GM10248 (cell line): ENCODE measurements at regions not wholly inside any gene's neighbourhood (a gene's known extent, or its start where the extent isn't known, plus 50 kb on each side); places are given as distances from the start of the nearest gene placed in this dataset.

Experiments used
- CTCF ChIA-PET: fragments of 300-600 bp; sonication (Branson Sonifier 250); formaldehyde crosslinking; extraction: SDS; loops from one replicate; lab custom pipeline; 2021; ENCODE audit warnings: antibody characterized with exemption; lab: Yijun Ruan, JAX
- POLR2A ChIA-PET: fragments of 350-650 bp; sonication (Branson Sonifier 250); formaldehyde crosslinking; extraction: SDS; loops from one replicate; lab custom pipeline; 2020; ENCODE audit warnings: antibody characterized with exemption; lab: Yijun Ruan, JAX
- DNase-seq: peaks from one replicate; pipeline ENCODE4 v3.0.0; 2012; ENCODE audit errors: extremely low spot score
- CTCF ChIP-seq: IDR thresholded peaks from 2 replicates; pipeline ENCODE4 v1.5.1; 2012; ENCODE audit warnings: mild to moderate bottlenecking, low read depth; ENCODE audit errors: extremely low read depth, missing control alignments, control extremely low read depth

GRCh38 chr6:48472535-48472934 lies 361.5 kb upstream of the PTCHD4 start:
- POLR2A ChIA-PET, result no interaction called here
- CTCF ChIA-PET, result interaction anchor here (0.8 kb wide), 1 partner anchor 9 kb away, joined by 3 read pairs; no protein-coding TSS in a partner anchor
- TF ChIP-seq CTCF, result no peak

DNA sequence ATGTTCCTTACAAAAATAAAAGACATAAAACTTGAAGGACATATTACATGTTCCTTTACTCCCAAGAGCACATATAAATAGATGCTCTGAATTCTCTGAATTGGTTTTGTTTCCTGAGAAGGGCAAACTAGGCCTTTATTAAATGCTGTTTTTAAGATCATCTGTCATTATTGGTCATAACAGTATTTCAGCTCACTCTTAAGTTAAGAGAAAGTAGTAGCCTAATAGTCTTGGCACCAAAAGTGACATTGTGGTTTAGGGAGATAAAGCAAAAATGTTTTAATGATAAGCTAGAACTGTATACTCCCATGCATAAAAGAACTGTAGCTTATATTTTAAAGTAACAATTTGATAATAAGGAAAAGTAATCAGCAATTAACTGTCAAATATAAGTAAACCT lies 361.1 kb upstream of the PTCHD4 start:
- no peak for TF ChIP-seq CTCF
- ChIA-PET CTCF (interaction anchor here (0.8 kb wide), 1 partner anchor 8 kb away, joined by 3 read pairs; no protein-coding TSS in a partner anchor), POLR2A (no interaction called here)
- no peak for DNase-seq

More at GRCh38 chr6:48472535-48472934, 361.5 kb upstream of the PTCHD4 start:
- no peak for DNase-seq

GRCh38 chr6:48471326-48471725 lies 360.3 kb upstream of the PTCHD4 start:
- POLR2A ChIA-PET, result no interaction called here
- CTCF ChIA-PET, result no interaction called here
- no peak for TF ChIP-seq CTCF
- DNase-seq, result no peak

DNA sequence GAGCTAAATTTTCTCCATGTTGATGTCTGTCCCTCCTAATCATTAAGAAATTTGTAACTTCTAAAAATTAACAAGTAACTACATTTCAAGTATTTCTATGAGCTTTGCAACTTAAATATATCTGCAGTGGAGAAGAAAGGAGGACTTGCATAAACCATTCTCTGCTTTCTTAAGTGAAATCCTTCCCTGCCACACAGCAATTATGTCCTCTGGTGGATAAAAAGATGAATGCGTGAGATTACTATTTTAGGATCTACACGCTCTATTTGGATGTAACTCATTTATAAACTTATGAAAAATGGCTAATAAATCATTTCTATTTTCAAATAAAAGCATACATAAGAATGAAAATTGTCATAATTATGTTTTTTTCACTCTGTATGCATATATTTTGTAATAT lies 338.0 kb upstream of the PTCHD4 start:
- no peak for DNase-seq
- TF ChIP-seq CTCF, result no peak
- ChIA-PET CTCF (no interaction called here), POLR2A (no interaction called here)

GRCh38 chr6:48447251-48447650 lies 336.3 kb upstream of the PTCHD4 start:
- DNase-seq, result no peak
- POLR2A ChIA-PET, result no interaction called here
- CTCF ChIA-PET, result no interaction called here
- no peak for TF ChIP-seq CTCF

GRCh38 chr6:48429610-48430009 lies 318.6 kb upstream of the PTCHD4 start:
- CTCF ChIA-PET, result interaction anchor here (1.7 kb wide), 1 partner anchor 178 kb away, joined by 3 read pairs; no protein-coding TSS in a partner anchor
- POLR2A ChIA-PET, result no interaction called here
- TF ChIP-seq CTCF, result no peak
- no peak for DNase-seq

DNA sequence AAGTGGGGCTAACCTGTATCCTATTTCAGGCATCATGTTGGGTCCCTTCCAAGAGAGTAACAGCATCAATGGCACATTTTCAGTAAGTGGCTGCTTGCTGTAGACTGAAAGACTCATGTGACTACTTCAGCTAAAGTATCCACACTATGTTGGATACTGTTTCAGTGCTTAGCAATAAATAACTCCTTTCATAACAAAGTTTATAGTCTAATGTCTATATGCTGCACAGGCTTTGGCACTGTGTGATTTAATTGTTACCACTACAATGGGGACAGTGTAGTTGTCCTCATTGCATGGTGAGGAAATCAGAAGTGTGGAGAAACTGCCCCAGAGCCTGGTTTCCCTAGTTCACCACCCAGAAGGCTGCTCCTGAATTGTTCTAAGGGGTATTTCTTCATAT lies 318.0 kb upstream of the PTCHD4 start:
- no peak for TF ChIP-seq CTCF
- ChIA-PET CTCF (interaction anchor here (2.5 kb wide), 1 partner anchor 11 kb away, joined by 9 read pairs; no protein-coding TSS in a partner anchor), POLR2A (no interaction called here)
- no peak for DNase-seq
